Nucleus accumbens (tissue), 56 donors: ENCODE measurements at regions not wholly inside any gene's neighbourhood (a gene's known extent, or its start where the extent isn't known, plus 50 kb on each side); places are given as distances from the start of the nearest gene placed in this dataset.

Experiments used
- DNase-seq, 56 donors: peaks; one replicate each; lab custom pipeline; 2025; lab: John Stamatoyannopoulos, UW

- no peak for DNase-seq
These were observed 61.4 kb downstream of the ZXDA start for GRCh38 chrX:57848857-57849256.

DNA sequence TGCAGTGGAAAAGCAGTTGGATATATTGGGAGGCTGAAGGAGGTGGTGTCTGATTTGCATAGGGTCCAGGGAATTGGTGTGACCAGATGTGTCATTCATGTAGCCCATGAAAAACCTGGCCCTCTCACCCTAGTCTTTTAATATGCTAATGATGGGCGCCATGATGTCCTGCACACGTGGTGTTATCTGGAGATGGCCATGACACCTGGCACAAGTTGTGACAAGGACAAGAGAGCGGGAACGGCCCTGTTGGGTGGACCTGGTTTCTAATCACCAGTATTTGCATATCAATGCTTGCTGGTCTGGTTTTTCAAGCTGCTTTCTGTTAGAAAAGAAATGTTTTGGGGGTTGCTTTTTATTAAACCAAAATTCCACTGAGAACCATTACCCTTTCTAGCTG, 87.4 kb downstream of the ZXDA start:
- DNase-seq = no peak

GRCh38 chrX:57822398-57822797, 87.9 kb downstream of the ZXDA start:
- no peak for DNase-seq

- DNase-seq = peak in 26 of 56 donors; percentile 0 to 28 (median 6)
These were observed 88.4 kb downstream of the ZXDA start for GRCh38 chrX:57821703-57822387.

- no peak for DNase-seq
These were observed 93.0 kb downstream of the ZXDA start for GRCh38 chrX:57817302-57817701.

GRCh38 chrX:57772637-57773036, 92.6 kb upstream of the NLRP2B start:
- no peak for DNase-seq

- DNase-seq = no peak
These were observed 91.6 kb upstream of the NLRP2B start for GRCh38 chrX:57771689-57772088.

GRCh38 chrX:57752866-57753265, 72.8 kb upstream of the NLRP2B start:
- DNase-seq = no peak

DNA sequence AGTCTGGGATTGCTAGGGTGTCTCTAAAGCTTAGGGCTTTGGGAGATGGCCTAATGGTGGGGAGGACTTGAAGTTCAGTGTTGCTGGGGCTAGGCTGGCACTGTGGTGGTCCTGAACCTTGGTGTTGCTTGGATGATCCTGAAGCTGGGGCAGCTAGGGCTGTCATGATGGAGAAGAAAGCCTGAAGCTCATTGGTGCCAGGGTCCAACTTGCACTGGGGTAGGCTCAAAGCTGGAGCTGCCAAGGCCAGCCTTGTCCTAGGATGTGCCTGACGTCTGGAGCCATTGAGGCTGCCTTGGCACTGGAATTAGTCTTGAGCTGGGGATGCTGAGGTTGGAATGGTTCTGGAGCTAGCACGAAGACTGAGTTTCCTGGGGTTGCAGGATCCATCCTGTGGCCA, 61.0 kb upstream of the NLRP2B start:
- no peak for DNase-seq

DNA sequence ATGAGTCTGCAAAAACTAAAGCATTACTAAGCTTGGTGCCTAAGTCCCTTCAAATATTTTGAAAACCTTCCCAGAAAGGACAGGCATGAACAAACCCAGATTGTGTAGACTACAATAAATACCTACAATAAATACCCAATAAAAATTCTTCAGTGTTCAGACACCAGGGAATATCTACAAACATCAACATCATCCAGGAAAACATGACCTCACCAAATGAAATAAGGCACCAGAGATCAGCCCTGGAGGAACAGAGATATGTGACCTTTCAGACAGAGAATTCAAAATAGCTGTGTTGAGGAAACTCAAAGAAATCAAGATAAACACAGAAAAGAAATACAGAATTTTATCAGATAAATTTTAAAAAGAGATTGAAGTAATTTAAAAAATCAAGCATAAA, 57.8 kb upstream of the NLRP2B start:
- no peak for DNase-seq
